ENCODE measurements at regions not wholly inside any gene's neighbourhood (a gene's known extent, or its start where the extent isn't known, plus 50 kb on each side); places are given as distances from the start of the nearest gene placed in this dataset.

GRCh38 chr4:31041385-31041784 lies 321.2 kb downstream of the PCDH7 start:
- H3K27ac ChIP-seq (replicated peaks in 1 of 4), result no peak overlapping the region
- no peaks in the 10 kb centered on the region for H3K9me3 ChIP-seq
- H3K36me3 ChIP-seq, result no peaks in the 10 kb centered on the region
- TF ChIP-seq POLR2A (IDR thresholded peaks at IDR 0.05; ENCODE audit: low read depth), result no peak
- no peak for TF ChIP-seq POLR2AphosphoS5 (IDR thresholded peaks at IDR 0.05)
- TF ChIP-seq CTCF (IDR thresholded peaks at IDR 0.05), result no peak
- no peak for TF ChIP-seq EP300 (IDR thresholded peaks at IDR 0.05)
- intact Hi-C loops (cut with DNase I), result loop anchor here (10.0 kb wide), 1 partner anchor 327 kb away; no protein-coding TSS in a partner anchor
- H3K4me1 ChIP-seq, result no peaks in the 10 kb centered on the region
- DNase-seq (ENCODE audit: extremely low spot score), result no peak
- 87% methylated on average over 3 of the region's 3 CpGs for WGBS
- H3K27me3 ChIP-seq, result no peaks in the 10 kb centered on the region
- H3K4me3 ChIP-seq, result no peak overlapping the region

GRCh38 chr4:31041853-31042252 lies 321.7 kb downstream of the PCDH7 start:
- TF ChIP-seq POLR2A (IDR thresholded peaks at IDR 0.05; ENCODE audit: low read depth), result no peak
- no peak for TF ChIP-seq EP300 (IDR thresholded peaks at IDR 0.05)
- TF ChIP-seq POLR2AphosphoS5 (IDR thresholded peaks at IDR 0.05), result no peak
- no peak for TF ChIP-seq CTCF (IDR thresholded peaks at IDR 0.05)
- DNase-seq (ENCODE audit: extremely low spot score), result no peak

GRCh38 chr4:31043382-31044062 lies 323.4 kb downstream of the PCDH7 start:
- 56% methylated on average over 1 of the region's 1 CpG for WGBS
- intact Hi-C loops (cut with DNase I), result loop anchor here (10.0 kb wide), 1 partner anchor 329 kb away; no protein-coding TSS in a partner anchor
- no peak for TF ChIP-seq CTCF (IDR thresholded peaks at IDR 0.05)
- no peak for TF ChIP-seq EP300 (IDR thresholded peaks at IDR 0.05)
- no peak for TF ChIP-seq POLR2A (IDR thresholded peaks at IDR 0.05; ENCODE audit: low read depth)
- no peak for TF ChIP-seq POLR2AphosphoS5 (IDR thresholded peaks at IDR 0.05)

More at GRCh38 chr4:31041853-31042252, 321.7 kb downstream of the PCDH7 start:
- no peaks in the 10 kb centered on the region for H3K4me1 ChIP-seq
- H3K9me3 ChIP-seq, result no peaks in the 10 kb centered on the region
- intact Hi-C loops (cut with DNase I), result loop anchor here (10.0 kb wide), 1 partner anchor 327 kb away; no protein-coding TSS in a partner anchor
- 84% methylated on average over 2 of the region's 2 CpGs for WGBS
- no peak overlapping the region for H3K4me3 ChIP-seq
- H3K36me3 ChIP-seq, result no peaks in the 10 kb centered on the region
- H3K27ac ChIP-seq (replicated peaks in 1 of 4), result no peak overlapping the region
- no peaks in the 10 kb centered on the region for H3K27me3 ChIP-seq

GRCh38 chr4:31045151-31045550 lies 325.0 kb downstream of the PCDH7 start:
- Histone ChIP-seq H3K4me3 (no peak overlapping the region), H3K27ac (replicated peaks in 1 of 4) (no peak overlapping the region), H3K4me1 (peaks cover 0 to 4% (median 0%) of the 10 kb centered on the region in 4 donors), H3K36me3 (no peaks in the 10 kb centered on the region), H3K27me3 (no peaks in the 10 kb centered on the region), H3K9me3 (no peaks in the 10 kb centered on the region)
- 62% methylated on average over 4 of the region's 4 CpGs for WGBS
- DNase-seq (ENCODE audit: extremely low spot score), result no peak
- TF ChIP-seq POLR2AphosphoS5 (IDR thresholded peaks at IDR 0.05) (no peak), EP300 (IDR thresholded peaks at IDR 0.05) (no peak), CTCF (IDR thresholded peaks at IDR 0.05) (no peak), POLR2A (IDR thresholded peaks at IDR 0.05; ENCODE audit: low read depth) (no peak)
- intact Hi-C loops (cut with DNase I), result loop anchor here (10.0 kb wide), 1 partner anchor 330 kb away; no protein-coding TSS in a partner anchor

More at GRCh38 chr4:31043382-31044062, 323.4 kb downstream of the PCDH7 start:
- Histone ChIP-seq H3K27ac (replicated peaks in 1 of 4) (no peak overlapping the region), H3K36me3 (no peaks in the 10 kb centered on the region), H3K4me1 (peaks cover 0 to 3% (median 0%) of the 10 kb centered on the region in 4 donors), H3K4me3 (no peak overlapping the region), H3K27me3 (no peaks in the 10 kb centered on the region), H3K9me3 (no peaks in the 10 kb centered on the region)
- no peak for DNase-seq (ENCODE audit: extremely low spot score)
